ENCODE measurements at regions not wholly inside any gene's neighbourhood (a gene's known extent, or its start where the extent isn't known, plus 50 kb on each side); places are given as distances from the start of the nearest gene placed in this dataset.
"Not testable (repeated sequence)": the region's sequence is repeated elsewhere in the genome, so short reads cannot be mapped to it uniquely, and the experiment has no call there.

DNA sequence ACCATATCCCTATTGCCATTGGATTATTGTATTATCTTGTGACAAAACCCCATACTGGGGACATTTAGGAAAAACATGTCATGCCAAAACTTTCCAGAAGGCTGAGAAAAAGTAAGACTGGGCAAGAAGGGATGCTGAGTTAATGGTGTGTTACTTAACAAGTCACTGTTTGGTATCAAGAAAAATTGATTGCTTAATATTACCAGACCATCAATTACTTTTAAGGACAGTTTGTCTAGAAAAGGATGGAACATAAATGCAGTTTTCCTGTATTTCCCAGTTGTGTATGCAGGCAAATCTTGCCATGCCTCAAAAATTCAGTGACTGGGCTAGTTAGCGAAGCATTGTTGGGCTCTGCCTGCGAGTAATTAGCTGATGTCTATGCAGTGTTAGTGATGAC, 705.6 kb upstream of the MIR17HG start:
- H3K27me3 ChIP-seq (ENCODE audit: control insufficient read depth in 3 of 3, insufficient read depth in 3 of 3, low read length in 3 of 3) = no peaks in the 10 kb centered on the region
- DNase-seq = no peak
- H3K4me1 ChIP-seq (ENCODE audit: control insufficient read depth in 3 of 3, insufficient read depth in 2 of 3, low read depth in 1 of 3, low read length in 2 of 3) = no peaks in the 10 kb centered on the region
- H3K27ac ChIP-seq (ENCODE audit: low read depth in 1 of 3, low read length in 2 of 3) = no peak overlapping the region
- 76 to 87% (median 80%) methylated on average over 2 of the region's 2 CpGs for WGBS, 3 donors
- H3K36me3 ChIP-seq (ENCODE audit: control insufficient read depth in 3 of 3, insufficient read depth in 2 of 3, low read depth in 1 of 3, low read length in 3 of 3) = no peaks in the 10 kb centered on the region
- peaks cover 0 to 10% of the 10 kb centered on the region in 2 donors for H3K9me3 ChIP-seq (ENCODE audit: control insufficient read depth in 2 of 2, insufficient read depth in 1 of 2, low read depth in 1 of 2, low read length in 1 of 2)
- FAIRE-seq = no peak
- no peak overlapping the region for H3K4me3 ChIP-seq (ENCODE audit: low read depth in 1 of 3, low read length in 3 of 3)

DNA sequence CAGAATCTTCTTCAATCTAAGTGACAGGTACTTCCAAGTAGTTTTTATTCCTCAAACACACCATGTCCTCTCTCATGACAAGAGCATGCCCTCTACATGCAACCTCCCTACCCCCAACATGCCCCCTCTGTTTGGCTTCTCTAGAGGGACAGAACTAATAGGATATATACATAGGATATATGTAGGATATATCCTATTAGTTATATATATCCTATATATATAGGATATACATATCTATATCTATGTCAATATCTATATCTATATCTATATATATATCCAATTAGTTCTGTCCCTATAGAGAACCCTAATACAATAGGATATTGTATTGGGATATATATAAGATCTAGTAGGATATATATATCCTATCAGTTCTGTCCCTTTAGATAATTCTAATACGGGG, 701.9 kb upstream of the MIR17HG start:
- DNase-seq (no peak), FAIRE-seq (no peak)
- Histone ChIP-seq H3K27me3 (ENCODE audit: control insufficient read depth in 3 of 3, insufficient read depth in 3 of 3, low read length in 3 of 3) (no peaks in the 10 kb centered on the region), H3K4me3 (ENCODE audit: low read depth in 1 of 3, low read length in 3 of 3) (no peak overlapping the region), H3K36me3 (ENCODE audit: control insufficient read depth in 3 of 3, insufficient read depth in 2 of 3, low read depth in 1 of 3, low read length in 3 of 3) (no peaks in the 10 kb centered on the region), H3K9me3 (ENCODE audit: control insufficient read depth in 2 of 2, insufficient read depth in 1 of 2, low read depth in 1 of 2, low read length in 1 of 2) (peaks cover 0 to 10% of the 10 kb centered on the region in 2 donors), H3K27ac (ENCODE audit: low read depth in 1 of 3, low read length in 2 of 3) (no peak overlapping the region), H3K4me1 (ENCODE audit: control insufficient read depth in 3 of 3, insufficient read depth in 2 of 3, low read depth in 1 of 3, low read length in 2 of 3) (no peaks in the 10 kb centered on the region)
- WGBS, 3 donors = 94 to 96% (median 96%) methylated on average over 1 of the region's 1 CpG

DNA sequence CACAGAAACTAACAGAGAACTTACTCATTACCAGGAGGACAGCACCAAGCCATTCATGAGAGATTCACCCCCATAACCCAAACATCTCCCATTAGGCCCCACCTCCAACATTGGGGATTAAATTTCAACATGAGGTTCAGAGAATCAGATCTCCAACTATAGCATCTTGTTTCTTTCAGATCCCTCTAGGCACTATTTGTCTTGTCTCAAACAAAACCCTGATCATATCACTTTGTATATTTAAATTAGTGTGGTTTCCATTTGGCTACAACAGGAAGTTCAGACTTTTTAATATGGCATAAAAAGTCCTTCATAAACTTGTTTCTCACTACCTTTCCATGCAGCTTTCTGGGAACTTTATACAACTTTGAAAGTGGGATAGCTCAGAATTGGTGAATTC, 699.0 kb upstream of the MIR17HG start:
- FAIRE-seq (no peak), DNase-seq (no peak)
- Histone ChIP-seq H3K4me1 (ENCODE audit: control insufficient read depth in 3 of 3, insufficient read depth in 2 of 3, low read depth in 1 of 3, low read length in 2 of 3) (no peaks in the 10 kb centered on the region), H3K9me3 (ENCODE audit: control insufficient read depth in 2 of 2, insufficient read depth in 1 of 2, low read depth in 1 of 2, low read length in 1 of 2) (peaks cover 0 to 13% of the 10 kb centered on the region in 2 donors), H3K27me3 (ENCODE audit: control insufficient read depth in 3 of 3, insufficient read depth in 3 of 3, low read length in 3 of 3) (no peaks in the 10 kb centered on the region), H3K27ac (ENCODE audit: low read depth in 1 of 3, low read length in 2 of 3) (no peak overlapping the region), H3K36me3 (ENCODE audit: control insufficient read depth in 3 of 3, insufficient read depth in 2 of 3, low read depth in 1 of 3, low read length in 3 of 3) (no peaks in the 10 kb centered on the region), H3K4me3 (ENCODE audit: low read depth in 1 of 3, low read length in 3 of 3) (no peak overlapping the region)

DNA sequence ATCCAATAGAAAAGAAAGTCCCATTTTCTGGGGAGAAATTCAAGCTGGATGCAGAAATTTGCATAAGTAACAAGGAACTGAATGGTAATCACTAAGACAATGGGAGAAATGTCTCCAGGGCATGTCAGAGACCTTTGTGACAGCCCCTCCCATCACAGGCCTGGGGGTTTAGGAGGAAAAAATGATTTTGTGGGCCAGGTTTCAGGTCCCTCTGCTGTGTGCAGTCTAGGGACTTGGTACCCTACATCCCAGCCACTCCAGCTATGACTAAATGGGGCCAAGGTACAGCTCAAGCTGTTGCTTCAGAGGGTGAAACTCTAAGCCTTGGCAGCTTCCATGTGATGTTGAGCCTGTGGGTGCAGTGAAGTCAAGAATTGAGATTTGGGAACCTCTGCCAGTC, 695.5 kb upstream of the MIR17HG start:
- no peaks in the 10 kb centered on the region for H3K36me3 ChIP-seq (ENCODE audit: control insufficient read depth in 3 of 3, insufficient read depth in 2 of 3, low read depth in 1 of 3, low read length in 3 of 3)
- H3K4me1 ChIP-seq (ENCODE audit: control insufficient read depth in 3 of 3, insufficient read depth in 2 of 3, low read depth in 1 of 3, low read length in 2 of 3) = no peaks in the 10 kb centered on the region
- peaks cover 0 to 8% of the 10 kb centered on the region in 2 donors for H3K9me3 ChIP-seq (ENCODE audit: control insufficient read depth in 2 of 2, insufficient read depth in 1 of 2, low read depth in 1 of 2, low read length in 1 of 2)
- H3K27me3 ChIP-seq (ENCODE audit: control insufficient read depth in 3 of 3, insufficient read depth in 3 of 3, low read length in 3 of 3) = no peaks in the 10 kb centered on the region
- FAIRE-seq (no peak), DNase-seq (no peak)
- H3K27ac ChIP-seq (ENCODE audit: low read depth in 1 of 3, low read length in 2 of 3) = no peak overlapping the region
- H3K4me3 ChIP-seq (ENCODE audit: low read depth in 1 of 3, low read length in 3 of 3) = no peak overlapping the region

DNA sequence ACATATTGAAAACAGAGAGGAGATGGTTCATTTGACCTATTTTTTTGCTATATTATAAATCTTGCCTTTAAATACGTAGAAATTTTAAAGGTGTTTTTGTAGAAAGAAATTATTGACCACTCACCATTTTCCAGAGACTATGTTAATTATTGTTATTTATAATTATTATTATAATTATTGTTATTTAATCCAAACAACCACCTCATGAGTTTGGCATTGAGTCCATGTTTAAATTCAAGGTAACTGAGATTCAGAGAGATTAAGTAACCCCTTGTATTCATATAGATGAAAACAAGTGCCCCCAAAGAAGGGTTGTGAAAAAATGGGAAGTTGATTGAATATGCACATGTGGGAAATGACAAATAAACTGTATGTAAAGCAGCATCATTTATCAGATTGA, 692.5 kb upstream of the MIR17HG start:
- H3K9me3 ChIP-seq (ENCODE audit: control insufficient read depth in 2 of 2, insufficient read depth in 1 of 2, low read depth in 1 of 2, low read length in 1 of 2) = peaks cover 0 to 13% of the 10 kb centered on the region in 2 donors
- no peaks in the 10 kb centered on the region for H3K4me1 ChIP-seq (ENCODE audit: control insufficient read depth in 3 of 3, insufficient read depth in 2 of 3, low read depth in 1 of 3, low read length in 2 of 3)
- FAIRE-seq (no peak), DNase-seq (no peak)
- 87 to 92% (median 88%) methylated on average over 1 of the region's 1 CpG for WGBS, 3 donors
- H3K27ac ChIP-seq (ENCODE audit: low read depth in 1 of 3, low read length in 2 of 3) = no peak overlapping the region
- H3K4me3 ChIP-seq (ENCODE audit: low read depth in 1 of 3, low read length in 3 of 3) = no peak overlapping the region
- no peaks in the 10 kb centered on the region for H3K27me3 ChIP-seq (ENCODE audit: control insufficient read depth in 3 of 3, insufficient read depth in 3 of 3, low read length in 3 of 3)
- H3K36me3 ChIP-seq (ENCODE audit: control insufficient read depth in 3 of 3, insufficient read depth in 2 of 3, low read depth in 1 of 3, low read length in 3 of 3) = no peaks in the 10 kb centered on the region

DNA sequence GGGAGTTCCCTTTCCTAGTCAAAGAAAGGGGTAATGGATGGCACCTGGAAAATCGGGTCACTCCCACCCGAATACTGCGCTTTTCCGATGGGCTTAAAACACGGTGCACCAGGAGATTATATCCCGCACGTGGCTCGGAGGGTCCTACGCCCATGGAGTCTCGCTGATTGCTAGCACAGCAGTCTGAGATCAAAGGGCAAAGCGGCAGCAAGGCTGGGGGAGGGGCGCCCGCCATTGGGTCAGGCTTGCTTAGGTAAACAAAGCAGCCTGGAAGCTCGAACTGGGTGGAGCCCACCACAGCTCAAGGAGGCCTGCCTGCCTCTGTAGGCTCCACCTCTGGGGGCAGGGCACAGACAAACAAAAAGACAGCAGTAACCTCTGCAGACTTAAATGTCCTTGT, 683.3 kb upstream of the MIR17HG start:
- not testable (repeated sequence) for DNase-seq; H3K36me3 ChIP-seq (ENCODE audit: control insufficient read depth in 3 of 3, insufficient read depth in 2 of 3, low read depth in 1 of 3, low read length in 3 of 3); H3K4me3 ChIP-seq (ENCODE audit: low read depth in 1 of 3, low read length in 3 of 3); FAIRE-seq; H3K27me3 ChIP-seq (ENCODE audit: control insufficient read depth in 3 of 3, insufficient read depth in 3 of 3, low read length in 3 of 3); H3K9me3 ChIP-seq (ENCODE audit: control insufficient read depth in 2 of 2, insufficient read depth in 1 of 2, low read depth in 1 of 2, low read length in 1 of 2); H3K27ac ChIP-seq (ENCODE audit: low read depth in 1 of 3, low read length in 2 of 3); H3K4me1 ChIP-seq (ENCODE audit: control insufficient read depth in 3 of 3, insufficient read depth in 2 of 3, low read depth in 1 of 3, low read length in 2 of 3)
- 82 to 89% (median 83%) methylated on average over 13 to 14 of the region's 14 CpGs for WGBS, 3 donors

DNA sequence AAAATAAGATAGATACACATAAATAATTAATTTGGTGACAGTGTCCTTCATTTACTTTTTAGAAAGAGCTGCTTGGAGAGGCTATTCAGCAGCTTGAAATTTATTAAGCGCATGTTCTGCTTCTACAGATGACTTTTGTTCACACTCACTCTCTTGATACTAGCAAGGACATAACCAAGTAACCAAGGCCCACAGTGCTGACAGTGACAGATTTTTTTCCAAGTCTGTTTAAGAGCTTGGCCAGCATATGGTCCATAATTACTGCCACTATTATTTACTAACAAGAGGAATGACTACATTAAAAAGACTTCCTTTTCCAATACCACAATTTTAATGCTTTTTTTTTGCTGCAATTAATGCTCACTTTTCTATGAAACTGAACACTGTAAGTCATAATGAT, 673.7 kb upstream of the MIR17HG start:
- 76 to 95% (median 87%) methylated on average over 1 of the region's 1 CpG for WGBS, 3 donors
- Histone ChIP-seq H3K27me3 (ENCODE audit: control insufficient read depth in 3 of 3, insufficient read depth in 3 of 3, low read length in 3 of 3) (no peaks in the 10 kb centered on the region), H3K36me3 (ENCODE audit: control insufficient read depth in 3 of 3, insufficient read depth in 2 of 3, low read depth in 1 of 3, low read length in 3 of 3) (no peaks in the 10 kb centered on the region), H3K27ac (ENCODE audit: low read depth in 1 of 3, low read length in 2 of 3) (no peak overlapping the region), H3K9me3 (ENCODE audit: control insufficient read depth in 2 of 2, insufficient read depth in 1 of 2, low read depth in 1 of 2, low read length in 1 of 2) (no peaks in the 10 kb centered on the region), H3K4me3 (ENCODE audit: low read depth in 1 of 3, low read length in 3 of 3) (no peak overlapping the region), H3K4me1 (ENCODE audit: control insufficient read depth in 3 of 3, insufficient read depth in 2 of 3, low read depth in 1 of 3, low read length in 2 of 3) (no peaks in the 10 kb centered on the region)
- no peak for FAIRE-seq
- no peak for DNase-seq

DNA sequence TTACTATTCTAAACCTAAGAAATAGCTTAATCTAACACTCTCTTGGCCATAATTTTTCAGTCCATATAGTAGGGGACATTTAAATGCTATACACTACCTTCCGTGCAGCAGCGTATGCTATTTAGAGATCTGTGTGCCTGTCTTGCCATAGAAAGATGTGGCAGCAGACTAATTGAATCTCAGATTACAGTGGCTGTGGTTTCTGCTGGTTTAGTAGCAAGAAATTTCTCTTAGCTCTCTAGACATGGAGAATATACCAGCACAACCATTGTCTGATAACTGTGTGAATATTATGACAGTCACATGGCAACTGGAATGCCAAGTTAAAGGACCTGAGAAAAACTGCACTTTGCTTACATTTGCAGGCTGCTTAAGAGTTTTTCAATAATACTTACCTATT, 672.4 kb upstream of the MIR17HG start:
- H3K36me3 ChIP-seq (ENCODE audit: control insufficient read depth in 3 of 3, insufficient read depth in 2 of 3, low read depth in 1 of 3, low read length in 3 of 3) = no peaks in the 10 kb centered on the region
- H3K4me3 ChIP-seq (ENCODE audit: low read depth in 1 of 3, low read length in 3 of 3) = no peak overlapping the region
- no peak for FAIRE-seq
- 84 to 97% (median 96%) methylated on average over 2 of the region's 2 CpGs for WGBS, 3 donors
- H3K27me3 ChIP-seq (ENCODE audit: control insufficient read depth in 3 of 3, insufficient read depth in 3 of 3, low read length in 3 of 3) = no peaks in the 10 kb centered on the region
- no peaks in the 10 kb centered on the region for H3K9me3 ChIP-seq (ENCODE audit: control insufficient read depth in 2 of 2, insufficient read depth in 1 of 2, low read depth in 1 of 2, low read length in 1 of 2)
- no peak for DNase-seq
- no peak overlapping the region for H3K27ac ChIP-seq (ENCODE audit: low read depth in 1 of 3, low read length in 2 of 3)
- H3K4me1 ChIP-seq (ENCODE audit: control insufficient read depth in 3 of 3, insufficient read depth in 2 of 3, low read depth in 1 of 3, low read length in 2 of 3) = no peaks in the 10 kb centered on the region

DNA sequence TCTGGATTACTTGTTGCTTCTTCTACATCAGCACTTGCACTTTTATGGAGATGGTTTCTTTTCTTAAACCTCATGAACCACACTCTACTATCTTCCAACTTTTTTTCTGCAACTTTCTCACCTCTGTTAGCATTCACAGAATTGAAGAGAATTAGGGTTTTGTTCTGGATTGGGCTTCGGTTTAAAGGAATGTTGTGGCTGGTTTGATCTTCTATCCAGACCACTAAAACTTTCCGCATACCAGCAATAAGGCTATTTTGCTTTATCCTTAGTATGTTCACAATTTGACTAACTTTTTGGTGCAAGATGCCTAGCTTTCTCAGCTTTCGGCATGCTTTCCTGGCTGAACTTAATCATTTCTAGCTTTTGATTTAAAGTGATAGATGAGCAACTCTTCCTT, 666.7 kb upstream of the MIR17HG start:
- Histone ChIP-seq H3K4me1 (ENCODE audit: control insufficient read depth in 3 of 3, insufficient read depth in 2 of 3, low read depth in 1 of 3, low read length in 2 of 3) (no peaks in the 10 kb centered on the region), H3K27me3 (ENCODE audit: control insufficient read depth in 3 of 3, insufficient read depth in 3 of 3, low read length in 3 of 3) (no peaks in the 10 kb centered on the region), H3K9me3 (ENCODE audit: control insufficient read depth in 2 of 2, insufficient read depth in 1 of 2, low read depth in 1 of 2, low read length in 1 of 2) (no peaks in the 10 kb centered on the region), H3K4me3 (ENCODE audit: low read depth in 1 of 3, low read length in 3 of 3) (no peak overlapping the region), H3K27ac (ENCODE audit: low read depth in 1 of 3, low read length in 2 of 3) (no peak overlapping the region), H3K36me3 (ENCODE audit: control insufficient read depth in 3 of 3, insufficient read depth in 2 of 3, low read depth in 1 of 3, low read length in 3 of 3) (no peaks in the 10 kb centered on the region)
- 61 to 67% (median 63%) methylated on average over 3 of the region's 3 CpGs for WGBS, 3 donors
- FAIRE-seq = no peak
- no peak for DNase-seq

Data from small intestine (tissue), 7 donors.